Endothelial cell of umbilical vein (primary cell): ENCODE measurements at regions not wholly inside any gene's neighbourhood (a gene's known extent, or its start where the extent isn't known, plus 50 kb on each side); places are given as distances from the start of the nearest gene placed in this dataset.

Experiments used
- BruUV-seq: library from RNA; stranded (reverse); fragments of 400-500 nt; replicated peaks from 2 replicates; lab custom pipeline; 2021; lab: Mats Ljungman, UMichigan
- CTCF ChIA-PET: fragments of 300-600, 350-600 bp; sonication (Branson Sonifier 250); formaldehyde crosslinking; loops from one replicate; lab custom pipeline; 2021; ENCODE audit warnings: antibody characterized with exemption, inconsistent platforms; lab: Charles Lee
- POLR2A ChIA-PET: fragments of 300-600, 350-600 bp; sonication (Branson Sonifier 250); formaldehyde crosslinking; loops from one replicate; lab custom pipeline; 2021; ENCODE audit warnings: antibody characterized with exemption, inconsistent platforms; lab: Charles Lee
- DNase-seq: peaks from one replicate; pipeline ENCODE4 v3.0.0-alpha.2; 2011; ENCODE audit warnings: low read depth, low spot score
- FAIRE-seq: peaks from 2 replicates; lab custom pipeline; 2011; peaks lifted over from hg19 to GRCh38; lab: Jason Lieb, UNC
- H2AFZ ChIP-seq: 2 replicates; pipeline ENCODE4 v1.6.0; 2012; ENCODE audit warnings: low read depth, low read length, control low read depth, inconsistent platforms
- H3K27ac ChIP-seq: 2 replicates; pipeline ENCODE4 v1.5.1; 2011; ENCODE audit warnings: low read depth, mild to moderate bottlenecking, control low read depth, low read length, moderate library complexity; ENCODE audit not compliant: insufficient read depth
- H3K27me3 ChIP-seq, 2 experiments: 2 replicates each; pipeline versions ENCODE4 v1.6.0 to v1.6.1; 2011; ENCODE audit warnings: low read length in 2 of 2, mixed read lengths in 1 of 2; ENCODE audit not compliant: control insufficient read depth in 2 of 2, insufficient read depth in 2 of 2
- H3K36me3 ChIP-seq, 2 experiments: 2 replicates in 1 of 2; 3 replicates in 1 of 2; pipeline ENCODE4 v1.5.1; 2011; ENCODE audit warnings: low read length in 2 of 2, mild to moderate bottlenecking in 1 of 2, moderate library complexity in 1 of 2; ENCODE audit not compliant: control insufficient read depth in 2 of 2, insufficient read depth in 2 of 2; ENCODE audit errors: extremely low read depth in 1 of 2
- H3K4me1 ChIP-seq: 3 replicates; pipeline ENCODE4 v1.5.1; 2011; ENCODE audit warnings: mild to moderate bottlenecking, low read length; ENCODE audit not compliant: control insufficient read depth, insufficient read depth; ENCODE audit errors: extremely low read depth
- H3K4me2 ChIP-seq: 2 replicates; pipeline ENCODE4 v1.6.1; 2011; ENCODE audit warnings: low read length, control low read depth, mixed read lengths; ENCODE audit not compliant: insufficient read depth
- H3K4me3 ChIP-seq, 3 experiments: fragments of 200-600 bp in 1 of 3; sonication (generic), shearing (Covaris generic) in 1 of 3; replicated peaks in 1 of 3; 2 replicates each; pipeline ENCODE4 v1.5.1; 2011 to 2016; ENCODE audit warnings: control low read depth in 3 of 3, low read length in 3 of 3, mild to moderate bottlenecking in 2 of 3, inconsistent platforms in 1 of 3, low read depth in 1 of 3, moderate library complexity in 1 of 3; ENCODE audit not compliant: insufficient read depth in 1 of 3
- H3K79me2 ChIP-seq: 2 replicates; pipeline ENCODE4 v1.6.0; 2012; ENCODE audit warnings: low read length, inconsistent platforms; ENCODE audit not compliant: control insufficient read depth, insufficient read depth
- H3K9ac ChIP-seq: replicated peaks from 2 replicates; pipeline ENCODE3; 2011; ENCODE audit warnings: low read length, control low read depth; ENCODE audit not compliant: insufficient read depth; ENCODE audit errors: extremely low read depth
- H3K9me1 ChIP-seq: replicated peaks from 3 replicates; pipeline ENCODE4 v1.6.0; 2011; ENCODE audit warnings: mild to moderate bottlenecking, low read length; ENCODE audit not compliant: control insufficient read depth, insufficient read depth; ENCODE audit errors: extremely low read depth
- H3K9me3 ChIP-seq: replicated peaks from 2 replicates; pipeline ENCODE4 v1.5.1; 2012; ENCODE audit warnings: low read length, inconsistent platforms; ENCODE audit not compliant: control insufficient read depth, insufficient read depth
- H4K20me1 ChIP-seq: replicated peaks from 2 replicates; pipeline ENCODE3; 2011; ENCODE audit warnings: mild to moderate bottlenecking, low read length; ENCODE audit not compliant: control insufficient read depth, insufficient read depth; ENCODE audit errors: extremely low read depth
- CTCF ChIP-seq, 2 donors: IDR thresholded peaks; 1 replicate in 1 of 2; 2 replicates in 1 of 2; pipeline ENCODE4 v1.5.1; 2011; ENCODE audit warnings: low read length in 2 of 2, mild to moderate bottlenecking in 2 of 2, moderate library complexity in 2 of 2, control low read depth in 1 of 2, inconsistent platforms in 1 of 2, low read depth in 1 of 2; ENCODE audit not compliant: insufficient read depth in 1 of 2; ENCODE audit errors: extremely low read depth in 1 of 2
- EZH2 ChIP-seq: IDR thresholded peaks from 2 replicates; pipeline ENCODE4 v1.6.1; 2012; ENCODE audit warnings: borderline replicate concordance, low read depth, mild to moderate bottlenecking, moderate library complexity, low read length, inconsistent platforms; ENCODE audit not compliant: severe bottlenecking
- FOS ChIP-seq: IDR thresholded peaks from 2 replicates; pipeline ENCODE4 v1.6.1; 2011; ENCODE audit warnings: mild to moderate bottlenecking, low read length, moderate library complexity, borderline replicate concordance; ENCODE audit not compliant: insufficient read depth
- GATA2 ChIP-seq: IDR thresholded peaks from 2 replicates; pipeline ENCODE4 v1.7.0; 2011; ENCODE audit warnings: low read depth, mild to moderate bottlenecking, moderate library complexity, mixed read lengths, low read length; ENCODE audit not compliant: insufficient read length, insufficient read depth
- JUN ChIP-seq: IDR thresholded peaks from 2 replicates; pipeline ENCODE4 v1.6.1; 2011; ENCODE audit warnings: borderline replicate concordance, low read depth; ENCODE audit not compliant: insufficient read length, insufficient read depth
- MAX ChIP-seq: IDR thresholded peaks from 2 replicates; pipeline ENCODE4 v1.6.1; 2011; ENCODE audit not compliant: insufficient read depth, insufficient read length
- MYC ChIP-seq: IDR thresholded peaks from one replicate; pipeline ENCODE4 v1.6.1; 2011; ENCODE audit warnings: mild to moderate bottlenecking, low read depth, low read length
- POLR2A ChIP-seq: IDR thresholded peaks from 2 replicates; pipeline ENCODE4 v1.6.1; 2012; ENCODE audit warnings: low read depth, mild to moderate bottlenecking, control low read depth, low read length
- POLR2AphosphoS5 ChIP-seq: IDR thresholded peaks from 2 replicates; pipeline ENCODE4 v1.6.1; 2012; ENCODE audit warnings: low read depth, mild to moderate bottlenecking, control low read depth, low read length, moderate library complexity; ENCODE audit not compliant: insufficient read depth
- dilution Hi-C: fragments of 300-500 bp; cut with MboI; formaldehyde crosslinking; loops from one replicate; pipeline ENCODE4 v1.15.0; 2019; ENCODE audit warnings: low sequenced_read_pairs; ENCODE audit not compliant: extremely low pct_ligation_motif_present
- intact Hi-C: fragments of 100-400 bp; cut with micrococcal nuclease; formaldehyde crosslinking; loops from one replicate; pipeline ENCODE4 v1.10.0; 2022

- BruUV-seq, result no TSS peak
- Histone ChIP-seq H3K36me3 (no peaks in the 10 kb centered on the region), H3K4me3 (no peak overlapping the region), H3K9me1 (no peaks in the 10 kb centered on the region), H2AFZ (no peak overlapping the region), H3K9ac (no peak overlapping the region), H3K4me1 (no peaks in the 10 kb centered on the region), H3K27me3 (no peaks in the 10 kb centered on the region), H3K4me2 (no peak overlapping the region), H3K27ac (no peak overlapping the region), H4K20me1 (no peaks in the 10 kb centered on the region), H3K9me3 (peaks cover 4% of the 10 kb centered on the region), H3K79me2 (no peaks in the 10 kb centered on the region)
- intact Hi-C loops, result no loop called here
- DNase-seq, result no peak
- dilution Hi-C loops, result no loop called here
- TF ChIP-seq POLR2A, result no peak
- ChIA-PET CTCF (no interaction called here), POLR2A (no interaction called here)
- FAIRE-seq, result no peak
These were observed 321.8 kb downstream of the HS3ST3B1 start for GRCh38 chr17:14622615-14623101.

GRCh38 chr17:14621826-14622614 is 321.1 kb downstream of the HS3ST3B1 start:
- H3K9me1 ChIP-seq, result no peaks in the 10 kb centered on the region
- H3K9ac ChIP-seq, result no peak overlapping the region
- CTCF ChIA-PET, result no interaction called here
- no peak for TF ChIP-seq MYC
- no peak for TF ChIP-seq POLR2AphosphoS5
- TF ChIP-seq GATA2, result no peak
- no peak for TF ChIP-seq EZH2
- TF ChIP-seq FOS, result no peak
- no peak for TF ChIP-seq JUN
- TF ChIP-seq POLR2A, result no peak
- no peak for TF ChIP-seq MAX
- TF ChIP-seq CTCF (IDR thresholded peaks at IDR 0.05; ENCODE audit: extremely low read depth in 1 of 2, insufficient read depth in 1 of 2, low read depth in 1 of 2, low read length in 2 of 2), result no peak
- H3K4me2 ChIP-seq, result no peak overlapping the region
- intact Hi-C loops, result no loop called here
- H3K36me3 ChIP-seq, result no peaks in the 10 kb centered on the region
- no peaks in the 10 kb centered on the region for H3K27me3 ChIP-seq
- H3K4me1 ChIP-seq, result no peaks in the 10 kb centered on the region
- H3K9me3 ChIP-seq, result peaks cover 4% of the 10 kb centered on the region
- no peak for DNase-seq
- POLR2A ChIA-PET, result no interaction called here
- no peak for FAIRE-seq
- H2AFZ ChIP-seq, result no peak overlapping the region
- no TSS peak for BruUV-seq
- dilution Hi-C loops, result no loop called here
- H3K79me2 ChIP-seq, result no peaks in the 10 kb centered on the region
- no peak overlapping the region for H3K4me3 ChIP-seq
- no peak overlapping the region for H3K27ac ChIP-seq
- no peaks in the 10 kb centered on the region for H4K20me1 ChIP-seq
